ENCODE measurements at regions not wholly inside any gene's neighbourhood (a gene's known extent, or its start where the extent isn't known, plus 50 kb on each side); places are given as distances from the start of the nearest gene placed in this dataset.
"Not testable (repeated sequence)": the region's sequence is repeated elsewhere in the genome, so short reads cannot be mapped to it uniquely, and the experiment has no call there.

DNA sequence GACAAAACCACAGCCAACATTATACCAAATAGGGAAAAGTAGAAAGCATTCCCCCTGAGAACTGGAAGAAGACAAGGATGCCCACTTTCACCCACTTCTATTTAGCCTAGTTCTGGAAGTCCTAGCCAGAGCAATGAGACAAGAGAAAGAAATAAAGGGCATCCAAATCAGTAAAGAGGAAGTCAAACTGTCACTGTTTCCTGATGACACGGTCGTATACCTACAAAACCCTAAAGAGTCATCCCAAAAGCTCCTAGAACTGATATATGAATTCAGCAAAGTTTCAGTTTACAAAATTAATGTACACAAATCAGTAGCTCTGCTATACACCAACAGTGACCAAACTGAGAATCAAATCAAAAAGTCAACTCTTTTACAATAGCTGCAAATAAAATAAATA, 142.6 kb upstream of the P2RY1 start:
- ATAC-seq (replicated peaks in 1 of 4); H3K27ac ChIP-seq (ENCODE audit: low read length); H3K36me3 ChIP-seq (ENCODE audit: control insufficient read depth in 2 of 2, extremely low read depth in 1 of 2, insufficient read depth in 1 of 2, low read length in 1 of 2); H3K4me3 ChIP-seq (ENCODE audit: control insufficient read depth in 1 of 2, extremely low read depth in 1 of 2, low read length in 1 of 2); H3K4me3 Mint-ChIP-seq; H3K27me3 Mint-ChIP-seq; DNase-seq; POLR2A ChIA-PET; H3K36me3 Mint-ChIP-seq; H3K27ac Mint-ChIP-seq; CTCF ChIA-PET; H3K9me3 ChIP-seq; H3K4me1 Mint-ChIP-seq; H3K27me3 ChIP-seq (replicated peaks in 1 of 2; ENCODE audit: control insufficient read depth in 2 of 2, extremely low read depth in 1 of 2, insufficient read depth in 2 of 2, low read length in 1 of 2); H3K9me3 Mint-ChIP-seq; H3K4me1 ChIP-seq (ENCODE audit: control insufficient read depth in 1 of 2, extremely low read depth in 1 of 2, insufficient read depth in 2 of 2, low read length in 2 of 2): not testable (repeated sequence)
- 17% methylated on average over 2 of the region's 2 CpGs for WGBS (ENCODE audit: insufficient coverage)

- H3K27ac ChIP-seq (ENCODE audit: low read length); H3K4me3 ChIP-seq (ENCODE audit: control insufficient read depth in 1 of 2, extremely low read depth in 1 of 2, low read length in 1 of 2); ATAC-seq (replicated peaks in 1 of 4); H3K4me1 ChIP-seq (ENCODE audit: control insufficient read depth in 1 of 2, extremely low read depth in 1 of 2, insufficient read depth in 2 of 2, low read length in 2 of 2); H3K27me3 ChIP-seq (replicated peaks in 1 of 2; ENCODE audit: control insufficient read depth in 2 of 2, extremely low read depth in 1 of 2, insufficient read depth in 2 of 2, low read length in 1 of 2); H3K9me3 ChIP-seq; H3K27ac Mint-ChIP-seq; H3K4me1 Mint-ChIP-seq; H3K9me3 Mint-ChIP-seq; H3K36me3 Mint-ChIP-seq; CTCF ChIA-PET; H3K36me3 ChIP-seq (ENCODE audit: control insufficient read depth in 2 of 2, extremely low read depth in 1 of 2, insufficient read depth in 1 of 2, low read length in 1 of 2); POLR2A ChIA-PET; DNase-seq; H3K27me3 Mint-ChIP-seq; H3K4me3 Mint-ChIP-seq: not testable (repeated sequence)
- no CpG with 5 or more reads among the region's 1 CpG for whole genome bisulfite sequencing (ENCODE audit: insufficient coverage)
These were observed 141.2 kb upstream of the P2RY1 start for GRCh38 chr3:152693521-152694250.

GRCh38 chr3:152695840-152696239, 139.1 kb upstream of the P2RY1 start:
- no peaks in the 10 kb centered on the region for H3K9me3 Mint-ChIP-seq
- H3K27ac ChIP-seq (ENCODE audit: low read length), result no peak overlapping the region
- ChIA-PET CTCF (interaction anchor here in 1 of 2 donors (0.6 kb wide), 1 partner anchor 359 kb away, joined by 4 read pairs; no protein-coding TSS in a partner anchor), POLR2A (no interaction called here)
- H3K36me3 ChIP-seq (ENCODE audit: control insufficient read depth in 2 of 2, extremely low read depth in 1 of 2, insufficient read depth in 1 of 2, low read length in 1 of 2), result no peaks in the 10 kb centered on the region
- no CpG with 5 or more reads among the region's 1 CpG for WGBS (ENCODE audit: insufficient coverage)
- H3K4me1 ChIP-seq (ENCODE audit: control insufficient read depth in 1 of 2, extremely low read depth in 1 of 2, insufficient read depth in 2 of 2, low read length in 2 of 2), result no peaks in the 10 kb centered on the region
- H3K9me3 ChIP-seq, result no peaks in the 10 kb centered on the region
- DNase-seq (no peak), ATAC-seq (replicated peaks in 1 of 4) (no peak)
- no peaks in the 10 kb centered on the region for H3K4me1 Mint-ChIP-seq
- H3K27me3 Mint-ChIP-seq, result no peaks in the 10 kb centered on the region
- no peaks in the 10 kb centered on the region for H3K27me3 ChIP-seq (replicated peaks in 1 of 2; ENCODE audit: control insufficient read depth in 2 of 2, extremely low read depth in 1 of 2, insufficient read depth in 2 of 2, low read length in 1 of 2)
- no peak overlapping the region for H3K27ac Mint-ChIP-seq
- H3K4me3 ChIP-seq (ENCODE audit: control insufficient read depth in 1 of 2, extremely low read depth in 1 of 2, low read length in 1 of 2), result no peak overlapping the region
- H3K36me3 Mint-ChIP-seq, result no peaks in the 10 kb centered on the region
- no peak overlapping the region for H3K4me3 Mint-ChIP-seq

DNA sequence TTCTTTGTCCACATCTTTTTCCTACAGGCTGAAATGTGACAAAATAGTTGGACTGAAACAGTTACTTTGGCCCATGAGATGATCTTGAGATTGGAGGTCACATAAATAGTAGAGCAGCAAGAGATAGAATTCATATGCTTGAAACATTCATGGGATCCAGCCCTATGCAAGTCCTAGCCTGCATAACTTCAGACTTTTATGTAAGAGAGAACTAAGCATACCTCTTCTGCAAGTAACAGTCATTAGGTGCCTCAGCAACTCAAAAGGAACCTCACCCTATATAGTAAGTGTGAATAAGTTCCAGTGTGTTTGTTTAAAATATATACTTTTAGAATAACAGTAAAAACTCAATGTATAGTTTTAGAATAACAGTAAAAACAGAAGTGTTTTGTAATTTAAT, 138.0 kb upstream of the P2RY1 start:
- no peak for ATAC-seq (replicated peaks in 1 of 4)
- H3K4me1 Mint-ChIP-seq, result no peaks in the 10 kb centered on the region
- ChIA-PET POLR2A (no interaction called here), CTCF (no interaction called here)
- Histone ChIP-seq H3K4me1 (ENCODE audit: control insufficient read depth in 1 of 2, extremely low read depth in 1 of 2, insufficient read depth in 2 of 2, low read length in 2 of 2) (no peaks in the 10 kb centered on the region), H3K4me3 (ENCODE audit: control insufficient read depth in 1 of 2, extremely low read depth in 1 of 2, low read length in 1 of 2) (no peak overlapping the region), H3K36me3 (ENCODE audit: control insufficient read depth in 2 of 2, extremely low read depth in 1 of 2, insufficient read depth in 1 of 2, low read length in 1 of 2) (no peaks in the 10 kb centered on the region), H3K27me3 (replicated peaks in 1 of 2; ENCODE audit: control insufficient read depth in 2 of 2, extremely low read depth in 1 of 2, insufficient read depth in 2 of 2, low read length in 1 of 2) (no peaks in the 10 kb centered on the region), H3K9me3 (no peaks in the 10 kb centered on the region), H3K27ac (ENCODE audit: low read length) (no peak overlapping the region)
- H3K27me3 Mint-ChIP-seq, result peaks cover 2 to 3% of the 10 kb centered on the region in 2 donors
- no peak for DNase-seq
- H3K4me3 Mint-ChIP-seq, result no peak overlapping the region
- H3K27ac Mint-ChIP-seq, result no peak overlapping the region
- H3K36me3 Mint-ChIP-seq, result no peaks in the 10 kb centered on the region
- H3K9me3 Mint-ChIP-seq, result no peaks in the 10 kb centered on the region

GRCh38 chr3:152703245-152703890, 131.6 kb upstream of the P2RY1 start:
- Mint-ChIP-seq H3K4me1 (no peaks in the 10 kb centered on the region), H3K27me3 (peaks cover 2 to 3% of the 10 kb centered on the region in 2 donors), H3K4me3 (no peak overlapping the region), H3K27ac (no peak overlapping the region), H3K9me3 (no peaks in the 10 kb centered on the region), H3K36me3 (no peaks in the 10 kb centered on the region)
- no peak for ATAC-seq (replicated peaks in 1 of 4)
- ChIA-PET POLR2A (no interaction called here), CTCF (interaction anchor here in 1 of 2 donors (0.6 to 0.7 kb wide), 3 partner anchors 75 to 1266 kb away, joined by 3 to 4 read pairs (median 3); no protein-coding TSS in a partner anchor)
- WGBS (ENCODE audit: insufficient coverage), result no CpG with 5 or more reads among the region's 3 CpGs
- no peaks in the 10 kb centered on the region for H3K9me3 ChIP-seq
- no peak overlapping the region for H3K4me3 ChIP-seq (ENCODE audit: control insufficient read depth in 1 of 2, extremely low read depth in 1 of 2, low read length in 1 of 2)
- no peaks in the 10 kb centered on the region for H3K36me3 ChIP-seq (ENCODE audit: control insufficient read depth in 2 of 2, extremely low read depth in 1 of 2, insufficient read depth in 1 of 2, low read length in 1 of 2)
- H3K27ac ChIP-seq (ENCODE audit: low read length), result no peak overlapping the region
- H3K4me1 ChIP-seq (ENCODE audit: control insufficient read depth in 1 of 2, extremely low read depth in 1 of 2, insufficient read depth in 2 of 2, low read length in 2 of 2), result peaks cover 0 to 2% of the 10 kb centered on the region in 2 experiments
- H3K27me3 ChIP-seq (replicated peaks in 1 of 2; ENCODE audit: control insufficient read depth in 2 of 2, extremely low read depth in 1 of 2, insufficient read depth in 2 of 2, low read length in 1 of 2), result no peaks in the 10 kb centered on the region
- no peak for DNase-seq

DNA sequence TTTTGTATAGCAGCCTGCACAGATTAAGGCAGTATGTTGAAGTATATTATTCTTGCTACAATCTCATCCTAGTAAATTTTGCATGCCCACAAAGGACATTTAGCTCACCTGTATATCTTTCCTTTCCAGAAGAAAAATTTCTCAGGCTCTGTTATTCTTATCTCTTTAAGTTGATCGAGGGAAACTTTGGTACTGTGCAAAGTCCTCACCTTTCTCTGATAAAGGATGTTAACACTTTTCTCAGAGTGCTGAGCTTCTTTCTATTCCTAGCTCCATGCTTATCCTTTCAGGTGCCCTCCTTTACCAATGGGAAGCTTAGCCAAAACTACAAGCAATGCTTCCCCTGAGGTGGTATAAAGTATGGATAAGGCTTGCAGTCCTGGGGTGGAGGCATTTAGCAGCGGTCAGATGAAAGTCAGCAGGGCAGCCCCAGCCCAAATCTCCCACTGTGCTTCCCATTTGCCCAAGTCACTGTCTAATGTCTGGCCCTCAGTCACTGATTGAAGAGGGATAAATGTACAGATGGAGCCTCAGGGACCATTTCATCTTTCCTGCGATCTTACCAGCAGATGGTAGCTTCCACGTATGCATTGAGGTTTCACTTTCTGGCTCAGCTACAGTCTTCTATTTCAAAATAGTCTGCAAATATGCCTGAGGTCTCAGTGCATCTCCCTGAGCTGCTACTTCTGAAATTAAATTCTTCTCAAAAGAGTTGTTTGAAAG, 127.8 kb upstream of the P2RY1 start:
- no peaks in the 10 kb centered on the region for H3K36me3 ChIP-seq (ENCODE audit: control insufficient read depth in 2 of 2, extremely low read depth in 1 of 2, insufficient read depth in 1 of 2, low read length in 1 of 2)
- ChIA-PET POLR2A (no interaction called here), CTCF (no interaction called here)
- no peaks in the 10 kb centered on the region for H3K9me3 Mint-ChIP-seq
- no peaks in the 10 kb centered on the region for H3K9me3 ChIP-seq
- H3K36me3 Mint-ChIP-seq, result no peaks in the 10 kb centered on the region
- ATAC-seq (replicated peaks in 1 of 4), result no peak
- H3K27me3 Mint-ChIP-seq, result no peaks in the 10 kb centered on the region
- 80% methylated on average over 1 of the region's 4 CpGs for WGBS (ENCODE audit: insufficient coverage)
- H3K27me3 ChIP-seq (replicated peaks in 1 of 2; ENCODE audit: control insufficient read depth in 2 of 2, extremely low read depth in 1 of 2, insufficient read depth in 2 of 2, low read length in 1 of 2), result no peaks in the 10 kb centered on the region
- H3K27ac Mint-ChIP-seq, result no peak overlapping the region
- H3K4me1 Mint-ChIP-seq, result no peaks in the 10 kb centered on the region
- H3K4me3 Mint-ChIP-seq, result peak overlapping the region in 1 of 3 donors; percentile 14
- peaks cover 0 to 2% of the 10 kb centered on the region in 2 experiments for H3K4me1 ChIP-seq (ENCODE audit: control insufficient read depth in 1 of 2, extremely low read depth in 1 of 2, insufficient read depth in 2 of 2, low read length in 2 of 2)
- H3K4me3 ChIP-seq (ENCODE audit: control insufficient read depth in 1 of 2, extremely low read depth in 1 of 2, low read length in 1 of 2), result no peak overlapping the region
- no peak for DNase-seq
- no peak overlapping the region for H3K27ac ChIP-seq (ENCODE audit: low read length)

Data from T-cell (primary cell).